Ramos (cell line): ENCODE measurements at regions not wholly inside any gene's neighbourhood (a gene's known extent, or its start where the extent isn't known, plus 50 kb on each side); places are given as distances from the start of the nearest gene placed in this dataset.

Experiments
- in situ Hi-C: fragments of 300-500 bp; cut with MboI; formaldehyde crosslinking; loops from one replicate; pipeline ENCODE4 v1.14.3; 2022; ENCODE audit warnings: low sequenced_read_pairs; ENCODE audit not compliant: unreplicated experiment

- in situ Hi-C loops: no loop called here
Measured at GRCh38 chr22:49574881-49575702, 252.6 kb downstream of the BRD1 start.

DNA sequence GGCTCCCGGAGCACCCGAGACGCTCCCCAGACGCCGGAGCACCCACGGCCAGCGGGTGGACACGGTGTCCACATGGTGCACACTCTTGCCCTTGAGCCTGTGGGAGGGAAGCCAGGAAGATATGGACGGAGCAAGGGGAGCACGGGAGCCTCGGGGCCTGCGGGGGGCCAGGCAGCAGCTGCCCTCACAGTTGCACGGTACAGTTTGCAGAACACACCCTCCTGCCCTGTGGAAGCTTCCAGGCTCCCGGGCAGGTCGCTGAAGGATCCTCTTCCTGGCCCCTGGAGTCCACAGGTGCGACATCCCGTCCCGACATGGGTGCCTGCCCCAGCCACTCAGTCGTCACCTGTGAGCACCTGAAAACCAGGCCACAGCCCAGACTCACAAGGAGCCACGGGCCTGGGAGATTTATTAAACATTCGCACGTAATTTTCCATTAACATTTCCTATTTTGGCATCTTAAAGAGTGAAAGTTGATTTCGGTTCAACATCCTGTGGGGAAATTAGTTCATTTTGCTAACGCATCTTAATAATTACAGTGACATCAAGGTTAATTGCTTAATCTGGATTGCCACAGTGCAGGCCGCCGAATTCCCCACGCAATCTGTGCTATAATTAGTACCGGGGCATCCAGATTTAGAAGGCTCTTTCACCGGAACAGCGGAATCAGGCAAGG is 253.3 kb downstream of the BRD1 start:
- in situ Hi-C loops: no loop called here

DNA sequence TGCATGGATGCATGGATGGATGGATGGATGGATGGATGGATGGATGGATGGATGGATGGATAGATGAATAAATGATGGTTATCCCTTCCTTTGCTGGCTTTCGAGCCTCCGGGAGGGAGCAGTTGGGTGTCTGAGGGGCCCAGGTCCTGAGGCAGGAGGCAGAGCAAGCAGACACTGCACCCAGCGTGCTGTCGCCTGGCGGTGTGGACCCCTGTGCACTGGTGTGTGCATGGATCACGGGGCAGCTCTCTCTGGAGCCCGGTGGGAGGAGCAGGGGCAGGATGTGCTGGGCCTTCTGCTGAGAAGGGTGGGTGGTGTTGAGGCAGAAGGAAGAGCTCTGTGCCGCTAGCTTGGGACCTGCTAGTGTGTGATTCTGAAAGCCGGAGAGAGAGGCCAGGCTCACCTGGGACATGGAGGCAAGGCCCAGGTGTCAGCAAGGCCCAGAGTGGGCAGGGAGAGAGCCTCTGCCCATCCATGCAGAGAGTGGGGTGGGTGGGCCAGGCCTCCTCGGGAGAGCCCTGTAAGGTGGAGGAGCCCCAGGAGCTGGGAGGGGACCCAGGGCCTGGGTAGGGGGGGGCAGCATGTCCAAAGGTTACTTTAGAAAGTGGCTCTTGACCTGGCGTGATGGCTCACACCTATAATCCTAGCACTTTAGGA is 254.4 kb downstream of the BRD1 start:
- in situ Hi-C loops: no loop called here

DNA sequence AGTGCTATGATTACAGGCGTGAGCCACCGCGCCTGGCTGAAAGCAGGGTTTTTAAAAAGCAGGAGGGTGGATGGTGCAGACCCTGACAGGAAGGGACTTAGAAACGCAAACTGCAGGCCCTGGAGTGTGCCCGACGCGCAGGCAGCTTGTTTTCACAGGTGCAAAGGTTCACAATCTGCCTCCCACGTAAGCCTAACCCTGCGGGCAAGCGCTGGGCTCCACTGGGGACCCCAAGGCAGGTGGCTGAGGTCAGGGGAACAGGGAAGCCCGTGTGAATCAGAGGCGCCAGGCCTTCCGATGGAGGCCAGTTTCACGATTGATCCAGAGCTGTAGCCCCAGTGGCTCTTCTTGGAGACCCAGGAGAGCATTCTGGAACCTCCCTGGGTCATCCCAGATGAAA is 256.3 kb downstream of the BRD1 start:
- in situ Hi-C loops: no loop called here

GRCh38 chr22:49570032-49570848 is 257.4 kb downstream of the BRD1 start:
- in situ Hi-C loops: no loop called here

GRCh38 chr22:49569286-49570031 is 258.2 kb downstream of the BRD1 start:
- in situ Hi-C loops: no loop called here

DNA sequence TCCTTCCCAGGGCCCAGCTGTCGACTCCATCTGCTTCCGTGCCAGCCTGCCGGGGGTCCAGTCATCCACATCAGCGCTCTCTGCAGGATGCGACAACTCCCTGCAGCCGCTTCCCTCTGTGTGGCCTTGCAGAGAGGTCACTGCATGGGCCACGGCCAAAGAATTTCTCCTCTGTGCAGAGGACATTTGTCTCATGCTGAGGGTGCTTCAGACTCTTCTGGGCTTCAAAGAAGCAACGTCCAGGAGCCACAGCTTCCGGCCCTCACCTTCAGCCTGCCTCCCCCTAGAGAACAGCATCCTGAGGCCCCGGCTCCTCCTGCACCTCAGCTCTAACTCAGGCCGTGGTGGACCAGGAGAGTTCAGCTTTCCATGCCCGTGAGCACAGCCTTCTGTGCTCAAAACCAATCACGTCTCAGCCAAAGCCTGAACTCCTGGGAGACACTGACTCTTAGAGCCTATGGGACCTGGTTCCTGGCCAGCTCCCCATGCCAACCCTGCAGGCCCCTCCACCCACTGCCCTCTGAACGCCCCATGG is 258.9 kb downstream of the BRD1 start:
- in situ Hi-C loops: no loop called here

- in situ Hi-C loops: no loop called here
Measured at GRCh38 chr22:49567899-49568750, 259.5 kb downstream of the BRD1 start.

DNA sequence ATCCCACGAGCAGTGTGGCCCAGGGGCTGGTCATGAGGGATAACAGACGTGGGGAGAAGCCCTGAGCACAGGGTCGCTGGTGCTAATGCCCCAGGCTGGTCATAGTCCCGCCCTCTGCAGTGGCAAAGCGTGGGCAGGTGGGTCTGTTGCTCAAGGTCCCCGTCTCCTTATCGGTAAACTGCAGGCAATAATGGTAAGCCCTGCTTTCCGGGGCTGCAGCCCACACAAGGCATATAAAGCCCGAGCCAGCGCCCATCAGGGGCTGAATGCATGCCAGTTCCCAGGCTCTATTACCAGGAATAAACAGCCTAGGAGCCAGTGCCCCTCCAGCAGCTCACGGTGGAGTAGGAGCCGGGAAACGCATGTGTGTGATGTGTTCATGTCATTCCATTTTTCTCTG is 261.0 kb downstream of the BRD1 start:
- in situ Hi-C loops: no loop called here

- in situ Hi-C loops: no loop called here
Measured at GRCh38 chr22:49566141-49566541, 261.5 kb downstream of the BRD1 start.

DNA sequence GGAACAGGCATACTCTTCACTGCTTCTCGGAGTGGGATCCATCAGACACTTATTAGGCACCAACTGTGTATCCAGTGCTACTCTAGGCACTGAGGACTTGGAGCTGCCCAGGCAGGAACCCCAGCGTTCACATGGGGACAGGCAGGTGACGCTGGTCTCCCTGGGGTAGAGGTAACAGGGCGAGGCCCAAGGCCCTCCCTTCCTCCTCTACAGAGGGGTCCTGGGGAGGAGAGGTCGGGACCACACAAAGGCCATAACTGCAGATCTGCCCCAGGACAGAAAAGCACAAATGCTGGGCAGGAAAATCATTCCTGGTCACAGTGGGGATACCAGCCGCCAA is 262.2 kb downstream of the BRD1 start:
- in situ Hi-C loops: no loop called here

DNA sequence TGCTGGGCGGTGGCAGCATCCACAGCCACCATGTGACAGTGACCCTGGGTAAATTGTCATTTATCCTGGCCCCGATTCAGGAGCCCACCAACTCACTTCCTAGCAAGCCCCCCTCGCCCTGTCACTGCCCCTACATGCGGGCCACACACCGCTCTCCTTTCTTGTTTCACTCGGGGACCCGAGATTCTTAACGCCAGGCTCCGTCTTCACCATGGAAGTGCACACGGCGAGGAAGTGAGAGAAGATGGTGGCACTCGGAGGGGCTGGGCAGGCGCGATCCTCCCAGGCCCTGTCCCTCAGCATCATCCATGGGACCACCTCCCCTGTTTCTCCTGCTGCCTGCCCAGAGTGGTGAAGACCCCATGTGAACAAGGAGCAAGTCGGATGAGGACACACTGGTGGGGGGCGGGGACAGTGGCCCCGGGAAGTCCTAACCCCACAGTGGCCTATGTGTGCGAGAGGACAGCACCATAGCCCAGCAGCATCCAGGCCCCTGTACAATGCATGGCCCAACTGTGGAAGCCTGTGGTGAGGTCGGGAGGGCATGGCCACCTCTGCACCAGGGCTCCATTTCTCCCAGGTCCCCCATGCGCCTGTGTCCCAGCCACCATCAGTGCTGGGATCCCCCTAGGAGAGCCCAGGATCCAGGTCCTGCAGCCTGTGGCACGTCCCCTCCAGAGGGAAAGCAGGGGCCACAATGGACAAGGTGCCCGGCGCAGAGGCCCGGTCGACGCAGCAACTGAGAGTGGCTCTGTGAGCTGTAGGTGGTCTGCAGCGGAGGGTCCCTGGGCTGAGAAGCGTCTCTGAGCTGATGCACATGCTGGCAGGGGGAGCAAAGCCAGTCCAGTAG is 262.8 kb downstream of the BRD1 start:
- in situ Hi-C loops: no loop called here

- in situ Hi-C loops: no loop called here
Measured at GRCh38 chr22:49564054-49564453, 263.6 kb downstream of the BRD1 start.

DNA sequence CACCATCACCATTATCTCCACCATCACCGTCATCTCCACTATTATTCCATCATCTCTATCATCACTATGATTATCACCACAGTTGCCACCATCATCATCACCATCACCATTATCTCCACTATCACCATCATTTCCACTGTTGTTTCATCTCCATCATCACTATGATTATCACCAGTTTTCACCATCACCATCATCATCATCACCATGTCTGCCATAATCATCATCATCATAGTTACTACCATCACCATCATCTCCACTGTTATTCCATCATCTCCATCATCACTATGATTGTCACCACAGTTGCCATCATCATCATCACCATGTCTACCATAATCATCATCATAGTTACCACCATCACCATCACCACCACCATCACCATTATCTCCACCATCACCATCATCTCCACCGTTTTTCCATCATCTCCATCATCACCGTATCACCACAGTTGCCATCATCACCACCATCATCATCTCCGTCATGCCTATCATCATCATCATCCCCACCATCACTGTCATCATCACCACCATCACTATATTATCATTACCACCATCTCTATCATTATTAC is 264.9 kb downstream of the BRD1 start:
- in situ Hi-C loops: no loop called here

DNA sequence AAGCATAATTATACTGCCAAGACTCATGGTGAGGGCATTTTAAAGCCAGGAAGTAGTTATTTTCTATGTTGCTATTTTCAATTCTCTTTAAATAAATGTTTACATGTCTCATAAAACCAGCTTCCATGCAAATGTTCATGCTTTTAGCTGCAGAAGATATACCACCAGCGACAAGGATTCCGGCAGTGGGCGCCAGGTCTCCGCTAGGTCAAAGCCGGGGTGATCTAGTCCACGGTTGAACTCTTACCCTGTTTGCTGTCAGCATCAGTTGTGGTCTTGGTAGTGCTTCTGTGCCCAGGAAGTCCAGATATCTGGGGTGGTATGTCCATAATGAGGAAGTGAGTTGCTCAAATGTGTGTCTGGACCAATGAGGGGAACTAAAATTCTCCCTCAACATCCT is 265.7 kb downstream of the BRD1 start:
- in situ Hi-C loops: no loop called here

- in situ Hi-C loops: no loop called here
Measured at GRCh38 chr22:49561338-49561737, 266.3 kb downstream of the BRD1 start.

DNA sequence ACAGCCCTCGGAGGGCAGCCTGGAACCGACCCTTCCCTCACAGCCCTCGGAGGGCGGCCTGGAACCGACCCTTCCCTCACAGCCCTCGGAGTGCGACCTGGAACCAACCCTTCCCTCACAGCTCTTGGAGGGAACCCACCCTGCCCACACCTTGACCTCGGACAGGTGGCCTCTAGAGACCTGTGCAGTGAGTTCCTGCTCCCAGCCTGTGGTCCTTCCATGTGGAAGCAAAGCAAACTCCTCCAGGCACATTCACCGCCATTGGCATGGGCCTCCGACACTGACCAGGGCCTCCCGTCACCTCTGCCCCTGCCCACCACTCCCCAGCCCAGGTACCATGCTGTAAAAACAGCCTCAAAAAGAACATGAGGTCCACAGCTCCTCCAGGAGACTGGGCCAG is 272.1 kb downstream of the BRD1 start:
- in situ Hi-C loops: no loop called here

GRCh38 chr22:49554741-49555140 is 272.9 kb downstream of the BRD1 start:
- in situ Hi-C loops: no loop called here
